Ovary (tissue), 7 donors: ENCODE measurements at regions not wholly inside any gene's neighbourhood (a gene's known extent, or its start where the extent isn't known, plus 50 kb on each side); places are given as distances from the start of the nearest gene placed in this dataset.

Source experiments
- DNase-seq, 5 donors: peaks; one replicate each; pipeline ENCODE4 v3.0.0-alpha.2; 2019 to 2020
- H3K27ac ChIP-seq, 2 donors: fragments of 200-600 bp; one replicate each; pipeline versions ENCODE4 v1.5.1 to v1.8.0; 2019 to 2022
- H3K27me3 ChIP-seq: fragments of 200-600 bp; one replicate; pipeline ENCODE4 v1.8.0; 2022
- H3K36me3 ChIP-seq: fragments of 200-600 bp; sonication (generic); one replicate; pipeline ENCODE4 v1.5.1; 2019
- H3K4me1 ChIP-seq: one replicate; pipeline ENCODE4 v1.8.1; 2013; ENCODE audit warnings: mild to moderate bottlenecking, moderate library complexity; ENCODE audit not compliant: insufficient read depth
- H3K4me3 ChIP-seq: fragments of 200-600 bp; sonication (generic); one replicate; pipeline ENCODE4 v1.5.1; 2017
- H3K9me3 ChIP-seq, 2 donors: fragments of 200-600 bp in 1 of 2; sonication (generic) in 1 of 2; one replicate each; pipeline versions ENCODE4 v1.5.1 to v1.8.1; 2013 to 2019; ENCODE audit warnings: mild to moderate bottlenecking in 1 of 2, moderate library complexity in 1 of 2
- CTCF ChIP-seq, 3 donors: fragments of 450-650 bp in 2 of 3; fragments of 200-600 bp in 1 of 3; IDR thresholded peaks; one replicate each; pipeline versions ENCODE4 v1.5.1 to v1.8.0; 2016 to 2022; ENCODE audit warnings: antibody characterized with exemption in 3 of 3, mild to moderate bottlenecking in 1 of 3
- EP300 ChIP-seq: sonication (generic); formaldehyde crosslinking; IDR thresholded peaks from one replicate; pipeline ENCODE4 v1.6.1; 2017; ENCODE audit warnings: antibody characterized with exemption
- POLR2A ChIP-seq: fragments of 450-650 bp; IDR thresholded peaks from one replicate; pipeline ENCODE4 v1.6.1; 2017; ENCODE audit warnings: antibody characterized with exemption, mild to moderate bottlenecking, moderate library complexity
- WGBS, 3 donors: extraction: QIAGEN DNeasy Blood & Tissue Kit in 1 of 3; methylation state at CpG; one replicate each; pipeline versions ENCODE4 v1.1.5 to v1.1.7; 2013 to 2017; 5-methylcytosine and 5-hydroxymethylcytosine counted together
- intact Hi-C, 4 donors: fragments of 100-400 bp; cut with DNase I; formaldehyde crosslinking; loops; one replicate each; pipeline versions ENCODE4 v1.11.0 to v1.15.1; 2022 to 2023
- donor health status: DM: no; HTN: no; CAD: no; lungs with moderate emphysema.
- donor health status: DM: no; HTN: no; CAD: no.
- donor health status: Bipolar disorder and iron deficiency.
- donor health status: DM: no; HTN: no; CAD: no.
- donor health status: DM: yes; HTN: yes; CAD: no.

DNA sequence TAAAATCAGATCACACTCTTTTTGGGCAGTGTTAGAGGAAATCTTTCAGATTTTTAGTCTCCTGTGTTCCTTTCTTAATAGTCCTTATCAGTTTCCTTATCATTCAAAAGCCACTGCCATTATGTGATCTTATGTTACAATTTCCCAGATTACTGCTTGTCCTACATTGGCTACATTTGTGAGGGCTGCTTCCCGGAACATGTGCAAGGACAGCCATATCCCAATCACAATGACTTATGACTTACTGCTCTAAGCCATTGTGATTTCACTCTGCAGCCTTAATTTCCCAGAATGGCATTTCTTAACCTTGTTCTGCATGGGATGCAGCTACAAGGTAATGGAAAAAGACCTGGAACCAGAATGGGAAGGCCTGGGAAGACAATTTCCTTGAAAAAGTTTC, 125.1 kb upstream of the PPP2R3A start:
- no peaks in the 10 kb centered on the region for H3K9me3 ChIP-seq
- intact Hi-C loops, result no loop called here
- no peaks in the 10 kb centered on the region for H3K36me3 ChIP-seq
- no peaks in the 10 kb centered on the region for H3K4me1 ChIP-seq
- no peak overlapping the region for H3K4me3 ChIP-seq
- H3K27ac ChIP-seq, result no peak overlapping the region
- WGBS, 3 donors, result 56 to 62% (median 60%) methylated on average over 1 of the region's 1 CpG
- H3K27me3 ChIP-seq, result no peaks in the 10 kb centered on the region
- no peak for TF ChIP-seq CTCF (IDR thresholded peaks at IDR 0.05)
- DNase-seq, result no peak

GRCh38 chr3:135844386-135844785, 121.1 kb upstream of the PPP2R3A start:
- H3K27ac ChIP-seq, result no peak overlapping the region
- H3K27me3 ChIP-seq, result no peaks in the 10 kb centered on the region
- DNase-seq, result no peak
- no peaks in the 10 kb centered on the region for H3K4me1 ChIP-seq
- intact Hi-C loops, result no loop called here
- no peaks in the 10 kb centered on the region for H3K9me3 ChIP-seq
- H3K4me3 ChIP-seq, result no peak overlapping the region
- H3K36me3 ChIP-seq, result no peaks in the 10 kb centered on the region
- TF ChIP-seq CTCF (IDR thresholded peaks at IDR 0.05), result no peak
- no peak for TF ChIP-seq POLR2A
- TF ChIP-seq EP300, result no peak

DNA sequence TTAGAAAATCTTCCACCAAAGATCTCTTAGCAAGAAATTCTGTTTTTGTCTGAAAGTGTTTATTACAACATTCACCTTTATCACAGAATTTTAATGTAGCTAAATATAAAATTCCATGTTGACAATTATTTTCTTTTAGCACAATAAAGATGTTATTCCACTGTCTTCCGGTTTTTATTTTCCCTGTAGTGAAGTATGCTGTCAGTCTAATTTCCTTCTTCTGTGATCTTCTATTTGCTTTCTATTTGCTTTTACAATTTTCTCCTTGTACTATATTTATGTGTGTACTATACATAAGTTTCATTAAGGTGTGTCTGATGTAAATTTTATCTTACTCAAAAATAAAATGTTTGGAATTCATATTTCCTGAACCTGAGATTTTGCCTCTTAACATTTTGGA, 117.5 kb upstream of the PPP2R3A start:
- H3K4me1 ChIP-seq, result no peaks in the 10 kb centered on the region
- 88 to 96% (median 89%) methylated on average over 1 of the region's 1 CpG for WGBS, 3 donors
- no peaks in the 10 kb centered on the region for H3K9me3 ChIP-seq
- no peak for DNase-seq
- intact Hi-C loops, result no loop called here
- H3K27me3 ChIP-seq, result no peaks in the 10 kb centered on the region
- H3K36me3 ChIP-seq, result no peaks in the 10 kb centered on the region
- TF ChIP-seq POLR2A, result no peak
- no peak for TF ChIP-seq EP300
- TF ChIP-seq CTCF (IDR thresholded peaks at IDR 0.05), result no peak
- H3K4me3 ChIP-seq, result no peak overlapping the region
- no peak overlapping the region for H3K27ac ChIP-seq

- TF ChIP-seq CTCF (IDR thresholded peaks at IDR 0.05) (no peak), POLR2A (no peak), EP300 (no peak)
- Histone ChIP-seq H3K4me1 (no peaks in the 10 kb centered on the region), H3K36me3 (no peaks in the 10 kb centered on the region), H3K27me3 (no peaks in the 10 kb centered on the region), H3K27ac (no peak overlapping the region), H3K9me3 (no peaks in the 10 kb centered on the region), H3K4me3 (no peak overlapping the region)
- intact Hi-C loops, result loop anchor here in 1 of 4 donors (5.0 kb wide), 1 partner anchor 248 kb away; no protein-coding TSS in a partner anchor
- no peak for DNase-seq
Measured at GRCh38 chr3:135849827-135850226, 115.7 kb upstream of the PPP2R3A start.
